Fibroblast of pulmonary artery (primary cell): ENCODE measurements at regions not wholly inside any gene's neighbourhood (a gene's known extent, or its start where the extent isn't known, plus 50 kb on each side); places are given as distances from the start of the nearest gene placed in this dataset.
A peak's percentile ranks its signal among the peaks of the same experiment; 100 is the strongest.

ENCODE experiments used
- DNase-seq: peaks from one replicate; pipeline ENCODE4 v3.0.0-alpha.2; 2010; ENCODE audit warnings: low read depth
- H3K4me3 ChIP-seq: replicated peaks from 2 replicates; pipeline ENCODE4 v1.5.1; 2011; ENCODE audit warnings: low read depth, mild to moderate bottlenecking, control low read depth, low read length, moderate library complexity
- TF ChIP-seq, protein P1 (sequence below): IDR thresholded peaks from 2 replicates; pipeline ENCODE4 v1.5.1; 2011; ENCODE audit warnings: mild to moderate bottlenecking, control low read depth, low read length, inconsistent platforms; ENCODE audit errors: missing control alignments

- TF ChIP-seq, protein P1, sequence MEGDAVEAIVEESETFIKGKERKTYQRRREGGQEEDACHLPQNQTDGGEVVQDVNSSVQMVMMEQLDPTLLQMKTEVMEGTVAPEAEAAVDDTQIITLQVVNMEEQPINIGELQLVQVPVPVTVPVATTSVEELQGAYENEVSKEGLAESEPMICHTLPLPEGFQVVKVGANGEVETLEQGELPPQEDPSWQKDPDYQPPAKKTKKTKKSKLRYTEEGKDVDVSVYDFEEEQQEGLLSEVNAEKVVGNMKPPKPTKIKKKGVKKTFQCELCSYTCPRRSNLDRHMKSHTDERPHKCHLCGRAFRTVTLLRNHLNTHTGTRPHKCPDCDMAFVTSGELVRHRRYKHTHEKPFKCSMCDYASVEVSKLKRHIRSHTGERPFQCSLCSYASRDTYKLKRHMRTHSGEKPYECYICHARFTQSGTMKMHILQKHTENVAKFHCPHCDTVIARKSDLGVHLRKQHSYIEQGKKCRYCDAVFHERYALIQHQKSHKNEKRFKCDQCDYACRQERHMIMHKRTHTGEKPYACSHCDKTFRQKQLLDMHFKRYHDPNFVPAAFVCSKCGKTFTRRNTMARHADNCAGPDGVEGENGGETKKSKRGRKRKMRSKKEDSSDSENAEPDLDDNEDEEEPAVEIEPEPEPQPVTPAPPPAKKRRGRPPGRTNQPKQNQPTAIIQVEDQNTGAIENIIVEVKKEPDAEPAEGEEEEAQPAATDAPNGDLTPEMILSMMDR: no peak
- no peak overlapping the region for H3K4me3 ChIP-seq
- DNase-seq: no peak
Observed at GRCh38 chr5:171663311-171664085, 122.1 kb upstream of the SMIM23 start.

- no peak for DNase-seq
- TF ChIP-seq, protein P1: no peak
- H3K4me3 ChIP-seq: no peak overlapping the region
Observed at GRCh38 chr5:171664489-171664888, 121.1 kb upstream of the SMIM23 start.

GRCh38 chr5:171666815-171667214 lies 118.8 kb upstream of the SMIM23 start:
- TF ChIP-seq, protein P1: no peak
- no peak overlapping the region for H3K4me3 ChIP-seq
- no peak for DNase-seq

DNA sequence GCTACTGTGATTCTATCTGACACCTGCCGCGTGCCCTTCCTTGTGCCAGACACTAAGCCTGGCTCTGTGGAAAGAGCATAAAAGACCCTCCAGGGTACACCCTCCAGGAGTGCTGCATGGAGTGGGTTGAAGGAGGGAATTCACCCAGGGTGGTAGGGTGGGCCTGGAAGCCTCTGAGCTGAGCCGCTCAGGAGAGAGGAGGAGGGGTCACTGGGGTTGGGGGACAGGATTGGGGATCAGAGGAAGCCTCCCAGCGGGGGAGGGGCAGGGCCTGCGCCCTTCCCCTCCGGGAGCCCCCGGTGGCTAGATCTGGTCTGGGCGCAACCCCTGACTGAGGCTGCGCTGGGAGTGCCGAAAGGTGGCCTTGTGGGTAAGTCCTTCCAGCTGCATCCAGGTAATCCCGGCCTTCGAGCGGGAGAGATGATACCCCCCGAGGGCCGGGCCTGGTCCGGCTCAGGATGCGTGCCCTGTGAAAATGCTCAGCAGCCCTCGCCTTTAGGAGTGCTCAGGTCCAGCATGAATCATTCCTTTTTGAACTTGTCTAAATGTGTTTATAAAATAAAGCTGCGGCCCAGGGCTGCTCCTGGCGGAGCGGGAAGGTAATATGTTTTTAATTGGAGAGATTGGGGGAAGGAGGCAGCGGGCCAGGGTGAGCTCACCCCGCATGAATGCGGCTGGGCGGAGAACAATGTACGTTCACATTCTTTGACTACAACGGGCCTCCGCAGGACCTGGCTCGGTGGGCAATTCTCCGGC lies 118.1 kb upstream of the SMIM23 start:
- peak; percentile 77 for DNase-seq
- no peak overlapping the region for H3K4me3 ChIP-seq
- TF ChIP-seq, protein P1: peak; percentile 21

GRCh38 chr5:171668097-171668412 lies 117.6 kb upstream of the SMIM23 start:
- DNase-seq: no peak
- TF ChIP-seq, protein P1: no peak
- H3K4me3 ChIP-seq: no peak overlapping the region

- no peak for DNase-seq
- H3K4me3 ChIP-seq: no peak overlapping the region
- TF ChIP-seq, protein P1: no peak
Observed at GRCh38 chr5:171669571-171669970, 116.0 kb upstream of the SMIM23 start.
